ENCODE measurements at regions not wholly inside any gene's neighbourhood (a gene's known extent, or its start where the extent isn't known, plus 50 kb on each side); places are given as distances from the start of the nearest gene placed in this dataset.

DNA sequence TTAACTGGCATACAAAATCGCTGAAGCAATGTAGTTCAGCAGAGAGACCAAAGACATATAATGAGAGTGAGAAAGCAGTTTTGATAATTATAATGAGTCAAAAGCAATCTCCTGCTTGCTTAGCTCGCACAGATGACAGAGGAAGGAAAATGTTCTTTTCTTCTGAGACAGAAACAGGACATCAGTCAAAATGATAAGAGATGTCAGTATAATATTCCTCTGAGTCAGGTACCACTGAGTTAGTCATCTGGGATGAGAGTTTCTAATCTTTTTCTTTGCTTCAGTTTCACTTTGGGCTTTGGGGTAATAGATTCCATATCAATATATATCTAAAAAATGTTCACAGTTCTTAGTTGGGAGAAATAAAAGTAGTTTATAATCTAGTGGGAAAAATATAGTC, 387.2 kb downstream of the PCDH7 start:
- Mint-ChIP-seq H3K27ac (ENCODE audit: unreplicated experiment) (no peak overlapping the region), H3K9me3 (ENCODE audit: unreplicated experiment) (no peaks in the 10 kb centered on the region), H3K36me3 (ENCODE audit: low read depth, unreplicated experiment) (no peaks in the 10 kb centered on the region), H3K27me3 (ENCODE audit: unreplicated experiment) (no peaks in the 10 kb centered on the region), H3K4me3 (ENCODE audit: unreplicated experiment) (no peak overlapping the region), H3K4me1 (ENCODE audit: unreplicated experiment) (no peaks in the 10 kb centered on the region)
- TF ChIP-seq, protein P1, sequence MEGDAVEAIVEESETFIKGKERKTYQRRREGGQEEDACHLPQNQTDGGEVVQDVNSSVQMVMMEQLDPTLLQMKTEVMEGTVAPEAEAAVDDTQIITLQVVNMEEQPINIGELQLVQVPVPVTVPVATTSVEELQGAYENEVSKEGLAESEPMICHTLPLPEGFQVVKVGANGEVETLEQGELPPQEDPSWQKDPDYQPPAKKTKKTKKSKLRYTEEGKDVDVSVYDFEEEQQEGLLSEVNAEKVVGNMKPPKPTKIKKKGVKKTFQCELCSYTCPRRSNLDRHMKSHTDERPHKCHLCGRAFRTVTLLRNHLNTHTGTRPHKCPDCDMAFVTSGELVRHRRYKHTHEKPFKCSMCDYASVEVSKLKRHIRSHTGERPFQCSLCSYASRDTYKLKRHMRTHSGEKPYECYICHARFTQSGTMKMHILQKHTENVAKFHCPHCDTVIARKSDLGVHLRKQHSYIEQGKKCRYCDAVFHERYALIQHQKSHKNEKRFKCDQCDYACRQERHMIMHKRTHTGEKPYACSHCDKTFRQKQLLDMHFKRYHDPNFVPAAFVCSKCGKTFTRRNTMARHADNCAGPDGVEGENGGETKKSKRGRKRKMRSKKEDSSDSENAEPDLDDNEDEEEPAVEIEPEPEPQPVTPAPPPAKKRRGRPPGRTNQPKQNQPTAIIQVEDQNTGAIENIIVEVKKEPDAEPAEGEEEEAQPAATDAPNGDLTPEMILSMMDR (IDR thresholded peaks at IDR 0.05; ENCODE audit: unreplicated experiment): no peak
- DNase-seq (ENCODE audit: low spot score): no peak

DNA sequence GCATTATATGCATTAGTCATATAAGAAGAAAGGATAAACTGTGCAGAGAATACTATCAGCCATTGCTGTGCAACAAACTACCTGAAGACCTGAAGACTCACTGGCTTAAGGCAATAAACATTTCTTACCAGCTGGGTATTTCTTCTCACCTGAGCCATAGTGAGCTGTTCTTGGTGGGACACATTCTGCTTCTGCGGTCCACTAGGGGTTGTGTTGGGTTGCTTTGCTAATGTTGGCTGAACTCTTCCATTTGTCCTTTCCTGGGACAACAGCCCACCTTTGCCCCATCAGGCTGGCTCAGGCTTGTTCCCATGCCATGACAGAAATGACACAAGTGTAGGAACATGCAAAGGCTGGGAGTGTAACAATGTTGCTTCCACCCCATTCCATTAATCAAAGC, 388.6 kb downstream of the PCDH7 start:
- TF ChIP-seq, protein P1 (IDR thresholded peaks at IDR 0.05; ENCODE audit: unreplicated experiment): no peak
- DNase-seq (ENCODE audit: low spot score): no peak
- no peaks in the 10 kb centered on the region for H3K9me3 Mint-ChIP-seq (ENCODE audit: unreplicated experiment)
- no peaks in the 10 kb centered on the region for H3K36me3 Mint-ChIP-seq (ENCODE audit: low read depth, unreplicated experiment)
- H3K27ac Mint-ChIP-seq (ENCODE audit: unreplicated experiment): no peak overlapping the region
- H3K4me3 Mint-ChIP-seq (ENCODE audit: unreplicated experiment): no peak overlapping the region
- H3K27me3 Mint-ChIP-seq (ENCODE audit: unreplicated experiment): no peaks in the 10 kb centered on the region
- H3K4me1 Mint-ChIP-seq (ENCODE audit: unreplicated experiment): no peaks in the 10 kb centered on the region

DNA sequence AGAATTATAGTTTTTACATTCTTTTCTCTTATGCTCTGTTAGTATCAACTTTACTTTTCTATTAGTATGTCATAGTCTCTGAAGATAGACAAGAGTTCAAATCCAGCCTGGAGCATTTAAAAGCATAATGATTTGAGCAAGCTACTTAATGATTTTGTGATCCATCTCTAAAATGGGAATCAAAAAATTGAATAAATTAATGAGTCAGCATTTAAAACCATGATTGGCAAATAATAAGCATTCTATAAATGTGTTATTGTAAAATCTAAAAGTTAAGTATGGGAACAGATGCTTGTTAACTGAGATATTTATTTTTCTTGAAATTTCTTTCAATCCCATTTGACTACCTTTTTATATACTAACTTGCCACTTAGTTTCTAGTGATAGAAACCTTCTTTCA, 391.6 kb downstream of the PCDH7 start:
- H3K27ac Mint-ChIP-seq (ENCODE audit: unreplicated experiment): no peak overlapping the region
- no peaks in the 10 kb centered on the region for H3K27me3 Mint-ChIP-seq (ENCODE audit: unreplicated experiment)
- no peak overlapping the region for H3K4me3 Mint-ChIP-seq (ENCODE audit: unreplicated experiment)
- no peak for DNase-seq (ENCODE audit: low spot score)
- no peaks in the 10 kb centered on the region for H3K36me3 Mint-ChIP-seq (ENCODE audit: low read depth, unreplicated experiment)
- no peaks in the 10 kb centered on the region for H3K4me1 Mint-ChIP-seq (ENCODE audit: unreplicated experiment)
- TF ChIP-seq, protein P1 (IDR thresholded peaks at IDR 0.05; ENCODE audit: unreplicated experiment): no peak
- H3K9me3 Mint-ChIP-seq (ENCODE audit: unreplicated experiment): no peaks in the 10 kb centered on the region

DNA sequence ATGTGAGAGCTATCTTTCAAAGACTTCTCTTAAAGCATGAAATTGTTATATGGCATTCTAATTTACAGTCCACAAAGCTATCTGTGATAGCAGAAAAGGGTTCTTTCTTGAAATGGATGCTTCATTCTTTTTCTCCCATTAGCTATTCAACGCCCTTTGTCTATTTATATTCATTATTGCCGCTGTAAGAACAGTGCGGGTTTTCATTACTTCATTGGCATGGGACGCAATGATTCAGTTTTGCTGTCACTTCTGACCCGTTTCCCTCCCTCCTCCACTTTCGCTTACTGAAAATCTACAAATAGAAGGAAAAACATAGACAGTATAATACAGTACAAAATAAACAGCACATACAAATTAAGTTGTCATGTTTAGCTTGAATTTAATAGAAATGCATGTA, 394.6 kb downstream of the PCDH7 start:
- H3K36me3 Mint-ChIP-seq (ENCODE audit: low read depth, unreplicated experiment): no peaks in the 10 kb centered on the region
- no peaks in the 10 kb centered on the region for H3K27me3 Mint-ChIP-seq (ENCODE audit: unreplicated experiment)
- TF ChIP-seq, protein P1 (IDR thresholded peaks at IDR 0.05; ENCODE audit: unreplicated experiment): no peak
- H3K27ac Mint-ChIP-seq (ENCODE audit: unreplicated experiment): no peak overlapping the region
- no peak overlapping the region for H3K4me3 Mint-ChIP-seq (ENCODE audit: unreplicated experiment)
- no peak for DNase-seq (ENCODE audit: low spot score)
- no peaks in the 10 kb centered on the region for H3K4me1 Mint-ChIP-seq (ENCODE audit: unreplicated experiment)
- no peaks in the 10 kb centered on the region for H3K9me3 Mint-ChIP-seq (ENCODE audit: unreplicated experiment)

DNA sequence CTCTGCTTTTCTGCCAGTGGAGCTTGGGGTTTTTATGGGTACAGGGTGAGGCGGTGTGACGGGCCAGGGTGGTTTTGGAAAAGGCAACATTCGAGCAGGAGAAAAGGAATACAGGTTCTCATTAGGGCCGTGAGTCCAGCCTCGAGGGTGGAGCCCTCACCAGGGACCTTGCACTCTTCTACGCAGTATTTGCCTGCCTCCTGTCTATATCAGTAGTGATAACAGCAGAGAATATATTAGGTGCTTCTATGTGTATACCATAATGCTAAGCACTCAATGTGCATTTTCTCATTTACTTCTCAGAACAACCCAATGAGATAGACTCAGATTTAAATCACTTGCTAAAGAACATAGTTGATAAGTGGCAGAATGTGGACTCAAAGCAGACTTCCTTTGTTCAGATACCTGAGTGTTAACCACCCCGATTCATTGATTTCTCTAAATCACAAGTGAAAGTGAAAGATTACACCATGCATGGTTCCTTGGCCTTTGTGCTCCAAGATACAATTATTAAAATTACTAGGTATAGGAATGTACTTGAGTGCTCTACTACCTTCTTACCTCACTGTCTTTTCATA, 403.9 kb downstream of the PCDH7 start:
- Mint-ChIP-seq H3K27me3 (ENCODE audit: unreplicated experiment) (no peaks in the 10 kb centered on the region), H3K4me3 (ENCODE audit: unreplicated experiment) (no peak overlapping the region), H3K36me3 (ENCODE audit: low read depth, unreplicated experiment) (no peaks in the 10 kb centered on the region), H3K9me3 (ENCODE audit: unreplicated experiment) (no peaks in the 10 kb centered on the region), H3K27ac (ENCODE audit: unreplicated experiment) (no peak overlapping the region), H3K4me1 (ENCODE audit: unreplicated experiment) (no peaks in the 10 kb centered on the region)
- no peak for DNase-seq (ENCODE audit: low spot score)
- TF ChIP-seq, protein P1 (IDR thresholded peaks at IDR 0.05; ENCODE audit: unreplicated experiment): no peak

Measured in endothelial cell (in vitro differentiated cells).